GM21526 (cell line): ENCODE measurements at regions not wholly inside any gene's neighbourhood (a gene's known extent, or its start where the extent isn't known, plus 50 kb on each side); places are given as distances from the start of the nearest gene placed in this dataset.
"Not testable (repeated sequence)": the region's sequence is repeated elsewhere in the genome, so short reads cannot be mapped to it uniquely, and the experiment has no call there.

Source experiments
- ATAC-seq: cut with Tn5 transposase; IDR thresholded peaks from one replicate; pipeline ENCODE4 v1.9.1; 2021; ENCODE audit warnings: moderate library complexity; ENCODE audit not compliant: unreplicated experiment, low FRiP score

- ATAC-seq: no peak
Measured at GRCh38 chr5:29588236-29588635, 1605.2 kb upstream of the CDH6 start.

GRCh38 chr5:29587832-29588231, 1605.7 kb upstream of the CDH6 start:
- ATAC-seq: no peak

- no peak for ATAC-seq
Measured at GRCh38 chr5:29568028-29568427, 1625.5 kb upstream of the CDH6 start.

- ATAC-seq: no peak
Measured at GRCh38 chr5:29561564-29561963, 1631.9 kb upstream of the CDH6 start.

- no peak for ATAC-seq
Measured at GRCh38 chr5:29550523-29550922, 1643.0 kb upstream of the CDH6 start.

- ATAC-seq: no peak
Measured at GRCh38 chr5:29548262-29548661, 1645.2 kb upstream of the CDH6 start.

- ATAC-seq: no peak
Measured at GRCh38 chr5:29547236-29547865, 1646.1 kb upstream of the CDH6 start.

GRCh38 chr5:29543501-29543900, 1650.0 kb upstream of the CDH6 start:
- ATAC-seq: no peak

GRCh38 chr5:29524227-29524626, 1669.3 kb upstream of the CDH6 start:
- ATAC-seq: no peak

DNA sequence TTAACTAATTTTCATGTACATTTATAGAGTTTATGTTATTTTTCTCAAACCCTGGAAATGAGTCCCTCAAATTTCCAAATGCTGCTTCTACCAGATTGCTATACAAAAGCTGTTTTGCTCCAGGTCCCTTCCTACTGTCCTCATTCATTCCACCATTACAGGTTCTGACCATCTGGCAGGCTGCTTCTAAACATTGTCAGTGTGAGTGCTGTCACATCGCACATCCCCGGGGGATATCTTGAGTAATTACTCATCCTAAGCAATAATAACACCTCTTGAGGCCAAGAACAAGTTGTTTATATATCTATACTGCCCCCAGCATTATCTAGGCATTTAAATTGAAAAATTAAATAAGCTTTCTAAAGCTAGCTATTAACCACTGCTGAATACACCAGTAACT, 1675.3 kb upstream of the CDH6 start:
- ATAC-seq: no peak

DNA sequence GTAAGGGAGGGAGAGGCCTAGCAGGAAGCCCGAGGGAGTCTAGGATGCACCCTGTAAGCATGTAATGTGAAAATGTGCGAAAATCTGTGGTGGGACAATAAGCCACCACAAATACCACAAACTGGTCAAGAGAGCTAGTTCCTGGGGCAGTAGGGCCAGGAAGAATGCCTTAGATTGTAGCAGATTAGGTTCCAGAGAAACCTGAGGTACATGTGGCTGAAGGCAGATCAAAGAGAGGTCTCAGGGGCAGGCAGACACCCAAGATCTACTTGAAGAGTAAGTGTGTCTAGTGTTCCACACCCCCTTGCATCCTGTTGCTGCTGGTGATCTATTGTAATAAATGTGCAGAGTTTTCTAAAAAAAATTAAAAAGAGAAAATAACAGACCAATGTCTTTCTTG, 1677.3 kb upstream of the CDH6 start:
- ATAC-seq: no peak

DNA sequence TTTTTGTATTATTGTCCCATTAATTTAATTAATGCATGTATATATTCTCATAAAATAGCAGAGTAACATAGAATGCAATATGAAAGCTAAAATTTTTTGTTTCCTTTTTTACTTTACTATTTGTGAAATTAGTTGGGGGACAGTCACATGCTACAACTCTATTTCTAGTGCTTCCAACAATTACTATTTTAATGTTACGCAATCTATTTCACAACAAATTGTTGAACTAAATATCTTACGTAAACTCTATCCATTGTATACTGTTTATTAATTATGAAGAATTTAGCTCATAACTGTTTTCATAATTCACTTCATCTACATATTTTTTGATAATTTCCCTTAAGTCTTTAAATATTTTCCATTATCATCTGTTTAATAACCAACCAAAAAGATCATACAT, 1685.4 kb upstream of the CDH6 start:
- no peak for ATAC-seq

- no peak for ATAC-seq
Measured at GRCh38 chr5:29504411-29504810, 1689.1 kb upstream of the CDH6 start.

DNA sequence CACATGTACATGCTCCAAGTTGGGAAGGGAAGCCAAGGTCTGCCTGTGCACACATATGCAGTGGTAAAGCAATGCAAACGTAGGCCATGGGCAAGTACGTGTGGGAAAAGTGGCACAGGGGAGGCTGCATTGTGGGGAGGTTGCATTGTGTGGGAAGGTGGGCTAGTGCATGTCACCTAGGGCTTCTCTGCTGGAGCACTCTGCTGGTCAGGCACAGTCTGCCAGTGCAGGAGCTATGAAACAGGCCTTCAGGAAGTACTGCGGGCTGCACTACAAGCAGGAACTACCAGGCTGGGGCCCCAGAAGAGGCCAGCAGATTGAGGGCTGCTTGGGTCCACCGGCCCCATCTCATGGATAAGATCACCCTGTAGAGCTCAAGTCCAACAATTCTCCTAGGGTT, 1694.6 kb upstream of the CDH6 start:
- no peak for ATAC-seq

DNA sequence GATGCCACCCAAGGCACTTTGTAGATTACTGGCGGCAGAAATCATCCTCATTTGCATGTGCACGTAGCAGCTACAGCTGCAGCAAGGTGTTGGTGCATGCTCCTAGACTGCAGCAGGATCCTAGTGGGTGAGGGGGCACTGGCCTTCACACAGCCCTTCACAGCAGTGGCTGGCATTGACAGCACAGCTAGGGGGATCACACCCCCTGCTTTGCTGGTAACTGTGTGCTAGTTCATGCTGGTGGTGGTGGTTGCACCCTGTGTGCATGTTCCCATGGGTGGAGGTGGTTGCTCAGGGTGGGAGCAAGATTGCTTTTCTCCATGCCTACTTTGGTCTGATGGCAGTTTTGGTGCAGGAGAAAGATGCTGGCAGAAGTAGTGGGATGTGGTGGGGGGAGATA, 1695.1 kb upstream of the CDH6 start:
- ATAC-seq: no peak

- no peak for ATAC-seq
Measured at GRCh38 chr5:29485333-29485732, 1708.2 kb upstream of the CDH6 start.

- ATAC-seq: no peak
Measured at GRCh38 chr5:29469581-29469980, 1723.9 kb upstream of the CDH6 start.

DNA sequence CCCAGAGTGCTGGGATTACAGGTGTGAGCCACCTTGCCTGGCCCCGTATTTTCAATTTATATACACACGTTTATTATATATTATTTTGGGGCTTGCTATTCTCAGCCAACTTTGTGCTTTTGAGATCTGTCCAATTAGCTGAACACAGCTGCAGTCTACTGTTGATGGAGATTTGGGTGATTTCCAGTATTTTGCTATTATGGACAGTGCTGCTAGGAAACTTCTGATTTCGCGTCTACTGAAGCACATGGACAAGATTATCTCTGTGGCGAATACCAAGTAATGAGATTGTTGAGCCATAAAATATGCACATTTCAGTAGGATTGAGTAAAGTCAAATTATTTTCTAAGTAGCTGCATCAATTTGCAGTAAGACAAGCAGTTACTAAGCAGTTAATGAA, 1731.2 kb upstream of the CDH6 start:
- ATAC-seq: no peak

- no peak for ATAC-seq
Measured at GRCh38 chr5:29460971-29461559, 1732.4 kb upstream of the CDH6 start.

DNA sequence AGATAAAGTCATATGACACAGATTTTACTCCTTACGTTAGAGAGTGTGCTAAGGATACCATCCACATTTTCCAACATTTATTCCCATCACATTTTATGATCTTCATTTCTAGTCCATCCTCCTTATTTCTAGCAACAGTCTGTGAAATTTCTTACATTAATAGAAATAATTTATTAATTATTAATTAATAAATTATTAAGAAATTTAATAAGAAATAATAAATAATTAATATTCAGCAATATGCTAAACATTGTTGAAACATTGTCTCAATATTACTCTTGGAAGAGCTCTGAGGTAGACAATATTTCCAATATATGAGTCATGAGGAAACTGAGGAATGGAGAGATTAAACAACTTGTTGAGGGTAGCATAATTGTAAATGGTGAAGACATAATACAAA, 1742.5 kb upstream of the CDH6 start:
- ATAC-seq: not testable (repeated sequence)

- ATAC-seq: no peak
Measured at GRCh38 chr5:29414681-29415080, 1778.8 kb upstream of the CDH6 start.

DNA sequence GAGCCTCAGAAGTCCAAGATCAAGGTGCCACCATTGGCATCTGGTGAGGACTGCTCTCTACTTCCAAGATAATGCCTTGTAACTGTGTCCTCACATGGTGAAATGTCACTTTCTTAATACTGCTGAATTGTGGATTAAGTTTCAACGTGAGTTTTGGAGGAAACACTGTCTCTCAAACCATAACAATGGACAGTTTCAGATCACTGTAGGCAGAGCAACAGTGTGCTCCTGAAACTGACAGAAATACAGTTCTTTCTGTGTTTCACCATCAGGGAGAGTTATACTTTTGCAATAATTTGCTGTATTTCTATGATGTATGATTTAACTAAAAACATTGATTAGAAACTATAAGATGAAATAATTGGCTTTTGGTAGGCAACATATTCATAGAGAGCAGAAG, 1780.5 kb upstream of the CDH6 start:
- no peak for ATAC-seq

DNA sequence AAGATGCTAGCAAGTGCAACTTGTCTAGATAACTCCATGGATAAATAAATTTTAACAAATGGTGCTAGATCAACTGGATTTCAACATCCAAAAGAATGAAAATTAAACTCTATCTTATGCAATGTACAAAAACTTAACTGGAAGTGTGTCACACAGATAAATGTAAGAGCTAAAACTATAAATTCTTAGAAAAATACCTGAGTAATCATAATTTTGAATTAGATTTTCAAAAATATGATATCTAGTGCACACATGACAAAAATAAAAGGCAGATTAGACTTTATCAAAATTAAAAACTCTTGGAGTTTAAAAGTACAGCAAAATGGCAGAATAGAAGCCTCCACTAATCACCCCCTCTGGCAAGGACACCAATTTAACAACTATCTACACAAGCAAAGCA, 1791.2 kb upstream of the CDH6 start:
- ATAC-seq: no peak
